ENCODE measurements at regions not wholly inside any gene's neighbourhood (a gene's known extent, or its start where the extent isn't known, plus 50 kb on each side); places are given as distances from the start of the nearest gene placed in this dataset.

GRCh38 chr18:77346208-77346810 lies 96.7 kb downstream of the GALR1 start:
- TF ChIP-seq CTCF (IDR thresholded peaks at IDR 0.05) (no peak), POLR2A (IDR thresholded peaks at IDR 0.05) (no peak), POLR2AphosphoS5 (IDR thresholded peaks at IDR 0.05; ENCODE audit: insufficient read depth in 1 of 2, low read depth in 1 of 2) (no peak)

Data from vagina (tissue), 2 donors.